IMR-90 (cell line): ENCODE measurements at regions not wholly inside any gene's neighbourhood (a gene's known extent, or its start where the extent isn't known, plus 50 kb on each side); places are given as distances from the start of the nearest gene placed in this dataset.

Experiments used
- ATAC-seq: fragments of 200-7000 bp; cut with Tn5 transposase; 2 replicates; pipeline ENCODE4 v1.9.1; 2020; ENCODE audit warnings: low read depth, mild to moderate bottlenecking, moderate library complexity
- BruUV-seq: library from RNA; stranded (reverse); fragments of 400-500 nt; replicated peaks from 2 replicates; lab custom pipeline; 2021; lab: Mats Ljungman, UMichigan
- CTCF ChIA-PET: fragments of 300-600 bp; formaldehyde crosslinking; extraction: SDS; loops from one replicate; lab custom pipeline; 2021; ENCODE audit warnings: antibody characterized with exemption; lab: Yijun Ruan, JAX
- POLR2A ChIA-PET: fragments of 300-600 bp; sonication (Branson Sonifier 250); formaldehyde crosslinking; loops from one replicate; lab custom pipeline; 2022; ENCODE audit warnings: antibody characterized with exemption; ENCODE audit not compliant: unreplicated experiment; lab: Charles Lee
- DNase-seq: peaks from one replicate; pipeline ENCODE4 v3.0.0; 2013
- H2AFZ ChIP-seq: replicated peaks from 2 replicates; pipeline ENCODE3; 2013; ENCODE audit warnings: low read length, mild to moderate bottlenecking; ENCODE audit not compliant: poor library complexity
- H2AK5ac ChIP-seq: 2 replicates; pipeline ENCODE4 v1.6.1; 2013; ENCODE audit warnings: low read depth, low read length, inconsistent platforms
- H2AK9ac ChIP-seq: replicated peaks from 2 replicates; pipeline ENCODE3; 2013; ENCODE audit warnings: mild to moderate bottlenecking, low read depth, low read length, moderate library complexity; ENCODE audit not compliant: poor library complexity
- H2BK120ac ChIP-seq: 2 replicates; pipeline ENCODE4 v1.6.1; 2013; ENCODE audit warnings: low read depth, low read length, inconsistent platforms
- H2BK15ac ChIP-seq: 3 replicates; pipeline ENCODE4 v1.6.1; 2013; ENCODE audit warnings: low read depth, low read length, inconsistent platforms
- H2BK20ac ChIP-seq: 2 replicates; pipeline ENCODE4 v1.6.1; 2013; ENCODE audit warnings: low read depth, mild to moderate bottlenecking, inconsistent platforms, low read length, moderate library complexity
- H2BK5ac ChIP-seq: 2 replicates; pipeline ENCODE4 v1.6.1; 2013; ENCODE audit warnings: mild to moderate bottlenecking, low read depth, low read length, inconsistent platforms; ENCODE audit not compliant: poor library complexity, severe bottlenecking
- H3K14ac ChIP-seq: replicated peaks from 2 replicates; pipeline ENCODE4 v1.6.1; 2013; ENCODE audit warnings: low read depth, low read length, inconsistent platforms
- H3K18ac ChIP-seq: 2 replicates; pipeline ENCODE4 v1.6.1; 2013; ENCODE audit warnings: low read depth, low read length, control low read depth
- H3K23ac ChIP-seq: 2 replicates; pipeline ENCODE4 v1.6.1; 2013; ENCODE audit warnings: low read depth, low read length, inconsistent platforms
- H3K27ac ChIP-seq: 2 replicates; pipeline ENCODE4 v1.5.1; 2013; ENCODE audit warnings: mild to moderate bottlenecking, control low read depth, low read length; ENCODE audit not compliant: insufficient read depth
- H3K27me3 ChIP-seq: 2 replicates; pipeline ENCODE4 v1.6.1; 2013; ENCODE audit warnings: low read length; ENCODE audit not compliant: control insufficient read depth, insufficient read depth
- H3K36me3 ChIP-seq: 2 replicates; pipeline ENCODE4 v1.6.1; 2013; ENCODE audit warnings: low read length, mixed read lengths; ENCODE audit not compliant: control insufficient read depth, insufficient read depth
- H3K4ac ChIP-seq: 2 replicates; pipeline ENCODE4 v1.6.1; 2013; ENCODE audit warnings: low read depth, low read length, inconsistent platforms
- H3K4me1 ChIP-seq: 2 replicates; pipeline ENCODE4 v1.6.1; 2013; ENCODE audit warnings: low read length, mixed read lengths; ENCODE audit not compliant: control insufficient read depth, insufficient read depth
- H3K4me2 ChIP-seq: 2 replicates; pipeline ENCODE4 v1.6.1; 2013; ENCODE audit warnings: low read depth, mild to moderate bottlenecking, control low read depth, low read length, moderate library complexity
- H3K4me3 ChIP-seq: 2 replicates; pipeline ENCODE4 v1.5.1; 2013; ENCODE audit warnings: low read depth, mild to moderate bottlenecking, control low read depth, low read length, moderate library complexity; ENCODE audit not compliant: insufficient read depth
- H3K56ac ChIP-seq: 2 replicates; pipeline ENCODE4 v1.6.1; 2013; ENCODE audit warnings: low read length, inconsistent platforms; ENCODE audit not compliant: insufficient read depth; ENCODE audit errors: extremely low read depth
- H3K79me1 ChIP-seq, 2 experiments: 2 replicates each; pipeline ENCODE4 v1.6.1; 2013; ENCODE audit warnings: low read length in 2 of 2, inconsistent platforms in 1 of 2, low read depth in 1 of 2
- H3K9ac ChIP-seq: 2 replicates; pipeline ENCODE4 v1.6.1; 2013; ENCODE audit warnings: low read depth, low read length, control low read depth
- H3K9me1 ChIP-seq: 2 replicates; pipeline ENCODE4 v1.6.1; 2013; ENCODE audit warnings: low read length, inconsistent platforms; ENCODE audit not compliant: insufficient read depth
- H3K9me3 ChIP-seq: 2 replicates; pipeline ENCODE4 v1.6.1; 2013; ENCODE audit warnings: low read length; ENCODE audit not compliant: control insufficient read depth, insufficient read depth
- H4K20me1 ChIP-seq: 2 replicates; pipeline ENCODE4 v1.6.1; 2013; ENCODE audit warnings: low read length, inconsistent platforms; ENCODE audit not compliant: insufficient read depth
- H4K5ac ChIP-seq: 2 replicates; pipeline ENCODE4 v1.6.1; 2013; ENCODE audit warnings: mild to moderate bottlenecking, low read depth, low read length, control low read depth
- H4K8ac ChIP-seq, 2 experiments: 2 replicates each; pipeline ENCODE4 v1.6.1; 2013; ENCODE audit warnings: low read depth in 2 of 2, low read length in 2 of 2, control low read depth in 1 of 2, inconsistent platforms in 1 of 2
- H4K91ac ChIP-seq: 2 replicates; pipeline ENCODE4 v1.6.1; 2013; ENCODE audit warnings: low read depth, low read length, inconsistent platforms; ENCODE audit not compliant: insufficient read depth
- BHLHE40 ChIP-seq: fragments of 150-350 bp; IDR thresholded peaks from 2 replicates; pipeline ENCODE4 v1.6.1; 2016; ENCODE audit warnings: mild to moderate bottlenecking, low read depth, low read length
- CEBPB ChIP-seq: IDR thresholded peaks from 2 replicates; pipeline ENCODE4 v1.6.1; 2012; ENCODE audit warnings: low read depth, low read length, improper control_type of control experiment
- FOS ChIP-seq: fragments of 150-350 bp; IDR thresholded peaks from 2 replicates; pipeline ENCODE4 v1.6.1; 2016; ENCODE audit warnings: low read depth, low read length
- POLR2A ChIP-seq: IDR thresholded peaks from 2 replicates; pipeline ENCODE4 v1.6.1; 2012; ENCODE audit warnings: mild to moderate bottlenecking, low read depth, low read length
- RCOR1 ChIP-seq: IDR thresholded peaks from 2 replicates; pipeline ENCODE4 v1.6.1; 2012; ENCODE audit warnings: mild to moderate bottlenecking, low read length, improper control_type of control experiment; ENCODE audit not compliant: insufficient replicate concordance
- RFX5 ChIP-seq: IDR thresholded peaks from 2 replicates; pipeline ENCODE4 v1.8.0; 2012; ENCODE audit warnings: low read depth, mild to moderate bottlenecking, low read length, moderate library complexity
- SMC3 ChIP-seq: fragments of 150-350 bp; IDR thresholded peaks from 2 replicates; pipeline ENCODE4 v1.6.1; 2016; ENCODE audit warnings: low read depth, mild to moderate bottlenecking, antibody characterized with exemption, low read length, moderate library complexity
- WGBS, 2 experiments: methylation state at CpG; one replicate each; pipeline versions ENCODE4 v1.1.5 to v1.1.7; 2013; ENCODE audit warnings: missing lambda C conversion rate in 2 of 2; ENCODE audit not compliant: insufficient read length in 1 of 2; ENCODE audit errors: extremely low coverage in 2 of 2; 5-methylcytosine and 5-hydroxymethylcytosine counted together
- dilution Hi-C: fragments of 300-500 bp; cut with HindIII; formaldehyde crosslinking; loops from one replicate; pipeline ENCODE4 v1.14.3; 2018; ENCODE audit warnings: low sequenced_read_pairs; ENCODE audit not compliant: unreplicated experiment
- in situ Hi-C: fragments of 300-500 bp; cut with MboI; formaldehyde crosslinking; loops from 3 replicates; pipeline ENCODE4 v1.14.3; 2019; ENCODE audit warnings: low sequenced_read_pairs, inconsistent platforms, mixed read lengths
- intact Hi-C: fragments of 100-400 bp; cut with micrococcal nuclease; formaldehyde crosslinking; loops from 2 replicates; pipeline ENCODE4 v1.10.0; 2022
- TF ChIP-seq, protein P1 (sequence below): fragments of 150-350 bp; IDR thresholded peaks from 2 replicates; pipeline ENCODE4 v1.6.1; 2016; ENCODE audit warnings: low read depth, mild to moderate bottlenecking, low read length, moderate library complexity, borderline replicate concordance

DNA sequence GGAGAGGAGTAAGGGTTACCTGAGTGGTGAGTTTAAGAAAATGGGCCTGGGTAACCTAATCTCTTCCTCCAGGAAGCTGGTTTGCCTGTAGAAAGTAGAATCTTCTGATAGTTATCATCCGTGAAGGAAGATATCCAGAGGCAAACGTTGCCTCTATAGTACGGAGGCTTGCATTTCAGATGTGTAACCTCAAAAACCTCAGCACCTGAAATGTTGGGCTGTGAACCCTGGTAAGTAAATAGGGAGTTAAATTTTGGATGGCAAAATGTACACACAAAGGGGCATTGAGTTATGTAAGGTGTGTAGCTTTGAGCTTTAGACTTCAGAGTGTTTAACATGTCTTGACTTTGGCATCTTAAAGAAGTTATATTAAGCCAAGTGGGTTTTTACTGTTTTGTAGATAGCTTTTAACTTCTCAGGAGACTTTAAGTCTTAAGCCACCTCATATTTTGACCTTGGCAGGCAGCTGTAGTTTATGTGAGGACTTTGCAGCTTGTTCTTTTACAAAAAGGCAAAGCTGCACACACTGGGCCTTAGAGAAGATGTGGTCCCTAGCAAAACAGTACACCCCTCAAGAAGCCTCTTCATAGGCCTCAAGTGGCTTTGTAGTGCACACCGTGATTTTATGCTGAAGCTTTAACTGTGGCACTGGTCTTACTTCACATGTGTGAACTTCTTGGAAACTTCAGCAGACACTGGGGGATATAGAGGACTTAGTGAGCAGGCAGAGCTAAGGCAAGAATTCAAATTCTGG lies 83.4 kb downstream of the SNRPE start:
- 70% methylated on average over 3 of the region's 4 CpGs; no CpG with 5 or more reads in 1 of the 2 experiments for WGBS, 2 experiments
- in situ Hi-C loops = no loop called here
- ATAC-seq = no peak
- peaks cover 9% of the 10 kb centered on the region; the same call in 1 of the 2 replicates for H3K27me3 ChIP-seq
- no peak overlapping the region for H3K27ac ChIP-seq
- no peak overlapping the region for H2AK5ac ChIP-seq
- H3K18ac ChIP-seq = no peak overlapping the region
- no peak overlapping the region for H2AK9ac ChIP-seq
- no TSS peak for BruUV-seq
- no peak overlapping the region for H3K56ac ChIP-seq
- H3K36me3 ChIP-seq = no peaks in the 10 kb centered on the region
- H4K5ac ChIP-seq = no peak overlapping the region
- dilution Hi-C loops = no loop called here
- no peak overlapping the region for H2BK20ac ChIP-seq
- H2BK120ac ChIP-seq = no peak overlapping the region
- H3K14ac ChIP-seq = no peak overlapping the region
- no peak overlapping the region for H3K23ac ChIP-seq
- no peak overlapping the region for H2BK15ac ChIP-seq
- H3K4me1 ChIP-seq = no peaks in the 10 kb centered on the region
- no peak overlapping the region for H3K4ac ChIP-seq
- no peak overlapping the region for H3K4me2 ChIP-seq
- no peak for TF ChIP-seq POLR2A
- no peak for TF ChIP-seq BHLHE40
- TF ChIP-seq RCOR1 = no peak
- TF ChIP-seq CEBPB = no peak
- TF ChIP-seq SMC3 = no peak
- no peak for TF ChIP-seq FOS
- TF ChIP-seq, protein P1, sequence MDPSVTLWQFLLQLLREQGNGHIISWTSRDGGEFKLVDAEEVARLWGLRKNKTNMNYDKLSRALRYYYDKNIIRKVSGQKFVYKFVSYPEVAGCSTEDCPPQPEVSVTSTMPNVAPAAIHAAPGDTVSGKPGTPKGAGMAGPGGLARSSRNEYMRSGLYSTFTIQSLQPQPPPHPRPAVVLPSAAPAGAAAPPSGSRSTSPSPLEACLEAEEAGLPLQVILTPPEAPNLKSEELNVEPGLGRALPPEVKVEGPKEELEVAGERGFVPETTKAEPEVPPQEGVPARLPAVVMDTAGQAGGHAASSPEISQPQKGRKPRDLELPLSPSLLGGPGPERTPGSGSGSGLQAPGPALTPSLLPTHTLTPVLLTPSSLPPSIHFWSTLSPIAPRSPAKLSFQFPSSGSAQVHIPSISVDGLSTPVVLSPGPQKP = no peak
- no peak for TF ChIP-seq RFX5
- POLR2A ChIA-PET = no interaction called here
- H4K8ac ChIP-seq = no peak overlapping the region
- no peaks in the 10 kb centered on the region for H4K20me1 ChIP-seq
- no peak overlapping the region for H3K9ac ChIP-seq
- no peak for DNase-seq
- H3K79me1 ChIP-seq = no peaks in the 10 kb centered on the region
- H3K9me1 ChIP-seq = no peaks in the 10 kb centered on the region
- no peak overlapping the region for H4K91ac ChIP-seq
- H2AFZ ChIP-seq = no peak overlapping the region
- H3K9me3 ChIP-seq = no peaks in the 10 kb centered on the region
- intact Hi-C loops = loop anchor here (5.0 kb wide), 2 partner anchors 32 to 87 kb away; no protein-coding TSS in a partner anchor
- CTCF ChIA-PET = no interaction called here
- no peak overlapping the region for H3K4me3 ChIP-seq
- no peak overlapping the region for H2BK5ac ChIP-seq
